ENCODE measurements at regions not wholly inside any gene's neighbourhood (a gene's known extent, or its start where the extent isn't known, plus 50 kb on each side); places are given as distances from the start of the nearest gene placed in this dataset.

GRCh38 chr5:2306711-2307110 lies 424.0 kb upstream of the IRX4 start:
- POLR2A ChIA-PET, result interaction anchor here (0.7 kb wide), 1 partner anchor 175 kb away, joined by 3 read pairs; no protein-coding TSS in a partner anchor
- Histone ChIP-seq H3K36me3 (ENCODE audit: control insufficient read depth in 1 of 2, insufficient read depth in 2 of 2, low read length in 2 of 2) (no peaks in the 10 kb centered on the region), H3K9me2 (ENCODE audit: insufficient read depth) (no peaks in the 10 kb centered on the region), H3K79me2 (ENCODE audit: insufficient read depth, low read length) (no peaks in the 10 kb centered on the region), H3K4me2 (ENCODE audit: low read length) (no peak overlapping the region), H3K27me3 (ENCODE audit: insufficient read depth, low read length) (no peaks in the 10 kb centered on the region), H3K27ac (ENCODE audit: low read depth, low read length) (no peak overlapping the region), H3K4me1 (ENCODE audit: control insufficient read depth in 1 of 2, insufficient read depth in 2 of 2, low read length in 2 of 2) (no peaks in the 10 kb centered on the region), H4K20me1 (ENCODE audit: insufficient read depth) (no peaks in the 10 kb centered on the region), H3K9ac (ENCODE audit: low read length) (no peak overlapping the region), H2AFZ (ENCODE audit: low read depth, low read length, poor library complexity, severe bottlenecking) (no peak overlapping the region), H3K9me3 (ENCODE audit: control insufficient read depth in 1 of 2, insufficient read depth in 1 of 2, low read depth in 1 of 2, low read length in 2 of 2) (no peaks in the 10 kb centered on the region; a peak in 1 of 4 replicates), H3K4me3 (replicated peaks in 1 of 2; ENCODE audit: low read depth in 1 of 2, low read length in 2 of 2) (no peak overlapping the region)
- RAD21 ChIA-PET (ENCODE audit: low non-redundant PET in 1 of 2, low total read pairs in 2 of 2, uncharacterized antibody in 2 of 2, unreplicated experiment in 2 of 2), result no interaction called here
- intact Hi-C loops (cut with micrococcal nuclease), result no loop called here
- BruUV-seq (replicated peaks), result no TSS peak
- ATAC-seq (no peak), DNase-seq (ENCODE audit: low read depth, low spot score) (no peak)
- no peak for TF ChIP-seq SP1 (IDR thresholded peaks at IDR 0.05; ENCODE audit: low read depth)
- no peak for TF ChIP-seq EGR1 (IDR thresholded peaks at IDR 0.05; ENCODE audit: low read depth)
- TF ChIP-seq MAX (IDR thresholded peaks at IDR 0.05), result no peak
- TF ChIP-seq JUND (IDR thresholded peaks at IDR 0.05), result no peak
- no peak for TF ChIP-seq EZH2 (IDR thresholded peaks at IDR 0.05)
- CTCF ChIA-PET, result no interaction called here

- ChIA-PET POLR2A (no interaction called here), RAD21 (ENCODE audit: low non-redundant PET in 1 of 2, low total read pairs in 2 of 2, uncharacterized antibody in 2 of 2, unreplicated experiment in 2 of 2) (no interaction called here), CTCF (no interaction called here)
- Histone ChIP-seq H2AFZ (ENCODE audit: low read depth, low read length, poor library complexity, severe bottlenecking) (no peak overlapping the region), H3K9me3 (ENCODE audit: control insufficient read depth in 1 of 2, insufficient read depth in 1 of 2, low read depth in 1 of 2, low read length in 2 of 2) (no peaks in the 10 kb centered on the region), H3K27ac (ENCODE audit: low read depth, low read length) (no peak overlapping the region), H3K4me3 (replicated peaks in 1 of 2; ENCODE audit: low read depth in 1 of 2, low read length in 2 of 2) (no peak overlapping the region), H3K9me2 (ENCODE audit: insufficient read depth) (no peaks in the 10 kb centered on the region), H3K9ac (ENCODE audit: low read length) (no peak overlapping the region), H3K4me1 (ENCODE audit: control insufficient read depth in 1 of 2, insufficient read depth in 2 of 2, low read length in 2 of 2) (no peaks in the 10 kb centered on the region), H4K20me1 (ENCODE audit: insufficient read depth) (no peaks in the 10 kb centered on the region), H3K27me3 (ENCODE audit: insufficient read depth, low read length) (no peaks in the 10 kb centered on the region), H3K36me3 (ENCODE audit: control insufficient read depth in 1 of 2, insufficient read depth in 2 of 2, low read length in 2 of 2) (no peaks in the 10 kb centered on the region), H3K4me2 (ENCODE audit: low read length) (no peak overlapping the region), H3K79me2 (ENCODE audit: insufficient read depth, low read length) (no peaks in the 10 kb centered on the region)
- DNase-seq (ENCODE audit: low read depth, low spot score) (no peak), ATAC-seq (no peak)
- no TSS peak for BruUV-seq (replicated peaks)
- intact Hi-C loops (cut with micrococcal nuclease), result no loop called here
- no peak for TF ChIP-seq RAD21 (IDR thresholded peaks at IDR 0.05; ENCODE audit: low read depth)
- no peak for TF ChIP-seq ELF1 (IDR thresholded peaks at IDR 0.05; ENCODE audit: borderline replicate concordance, low read depth)
- TF ChIP-seq MAX (IDR thresholded peaks at IDR 0.05), result no peak
- TF ChIP-seq ZFX (IDR thresholded peaks at IDR 0.05), result no peak
- no peak for TF ChIP-seq CTCF (IDR thresholded peaks at IDR 0.05 in 2 of 3, conservative IDR thresholded peaks at IDR 0.05 in 1 of 3; ENCODE audit: borderline replicate concordance in 1 of 3, insufficient read depth in 1 of 3, low read depth in 2 of 3, low read length in 2 of 3)
- no peak for TF ChIP-seq ZNF274 (IDR thresholded peaks at IDR 0.05; ENCODE audit: low read depth, low read length)
- TF ChIP-seq CEBPB (IDR thresholded peaks at IDR 0.05; ENCODE audit: low read depth), result no peak
These were observed 420.8 kb upstream of the IRX4 start for GRCh38 chr5:2303431-2304100.

Data from HCT116 (cell line).